Midbrain (tissue), 1 donor: ENCODE measurements at regions not wholly inside any gene's neighbourhood (a gene's known extent, or its start where the extent isn't known, plus 50 kb on each side); places are given as distances from the start of the nearest gene placed in this dataset.
"Not testable (repeated sequence)": the region's sequence is repeated elsewhere in the genome, so short reads cannot be mapped to it uniquely, and the experiment has no call there.

Experiments
- DNase-seq: peaks from one replicate; lab custom pipeline; 2025; lab: John Stamatoyannopoulos, UW

GRCh38 chr10:53430974-53431373, 658.4 kb upstream of the MBL2 start:
- DNase-seq, result no peak

GRCh38 chr10:53430127-53430891, 657.7 kb upstream of the MBL2 start:
- DNase-seq, result no peak

- DNase-seq, result no peak
Observed at GRCh38 chr10:53422223-53422888, 649.8 kb upstream of the MBL2 start.

- DNase-seq, result no peak
Observed at GRCh38 chr10:53412651-53413050, 640.1 kb upstream of the MBL2 start.

GRCh38 chr10:53406532-53406931, 633.9 kb upstream of the MBL2 start:
- DNase-seq, result no peak

- no peak for DNase-seq
Observed at GRCh38 chr10:53403688-53404087, 631.1 kb upstream of the MBL2 start.

- no peak for DNase-seq
Observed at GRCh38 chr10:53402594-53402993, 630.0 kb upstream of the MBL2 start.

- DNase-seq, result no peak
Observed at GRCh38 chr10:53401536-53401935, 629.0 kb upstream of the MBL2 start.

GRCh38 chr10:53396876-53397275, 624.3 kb upstream of the MBL2 start:
- no peak for DNase-seq

- no peak for DNase-seq
Observed at GRCh38 chr10:53395449-53395848, 622.9 kb upstream of the MBL2 start.

GRCh38 chr10:53387562-53387961, 615.0 kb upstream of the MBL2 start:
- no peak for DNase-seq

GRCh38 chr10:53382543-53382942, 610.0 kb upstream of the MBL2 start:
- DNase-seq, result no peak

- no peak for DNase-seq
Observed at GRCh38 chr10:53379956-53380355, 607.4 kb upstream of the MBL2 start.

- DNase-seq, result no peak
Observed at GRCh38 chr10:53370347-53370746, 597.8 kb upstream of the MBL2 start.

GRCh38 chr10:53361936-53362335, 589.4 kb upstream of the MBL2 start:
- no peak for DNase-seq

GRCh38 chr10:53361281-53361680, 588.7 kb upstream of the MBL2 start:
- no peak for DNase-seq

- not testable (repeated sequence) for DNase-seq
Observed at GRCh38 chr10:53358978-53359377, 586.4 kb upstream of the MBL2 start.

GRCh38 chr10:53358536-53358935, 586.0 kb upstream of the MBL2 start:
- no peak for DNase-seq

GRCh38 chr10:53357587-53357986, 585.0 kb upstream of the MBL2 start:
- DNase-seq, result no peak

- no peak for DNase-seq
Observed at GRCh38 chr10:53356616-53357349, 584.2 kb upstream of the MBL2 start.

- DNase-seq, result not testable (repeated sequence)
Observed at GRCh38 chr10:53342531-53342930, 569.9 kb upstream of the MBL2 start.

GRCh38 chr10:53338199-53338598, 565.6 kb upstream of the MBL2 start:
- DNase-seq, result not testable (repeated sequence)
